HFFc6 (cell line): ENCODE measurements at regions not wholly inside any gene's neighbourhood (a gene's known extent, or its start where the extent isn't known, plus 50 kb on each side); places are given as distances from the start of the nearest gene placed in this dataset.
A peak's percentile ranks its signal among the peaks of the same experiment; 100 is the strongest.

Source experiments
- DNase-seq: peaks from one replicate; pipeline ENCODE4 v3.0.0-alpha.2; 2018
- H3K27ac Mint-ChIP-seq: 2 replicates; pipeline ENCODE4 v1.8.0; 2020; ENCODE audit warnings: mild to moderate bottlenecking, mixed read lengths
- H3K27me3 Mint-ChIP-seq: 2 replicates; pipeline ENCODE4 v1.8.0; 2021; ENCODE audit warnings: mild to moderate bottlenecking, moderate library complexity, mixed read lengths; ENCODE audit not compliant: insufficient read depth
- H3K36me3 Mint-ChIP-seq: 2 replicates; pipeline ENCODE4 v1.8.0; 2021; ENCODE audit warnings: low read depth, mixed read lengths
- H3K4me1 Mint-ChIP-seq: 2 replicates; pipeline ENCODE4 v1.8.0; 2020; ENCODE audit warnings: low read depth, mixed read lengths
- H3K4me3 Mint-ChIP-seq: 2 replicates; pipeline ENCODE4 v1.8.0; 2020; ENCODE audit warnings: mild to moderate bottlenecking, moderate library complexity, mixed read lengths
- H3K9me3 Mint-ChIP-seq: 2 replicates; pipeline ENCODE4 v1.8.0; 2020; ENCODE audit warnings: mild to moderate bottlenecking, mixed read lengths
- CTCF ChIP-seq: fragments of 200-600 bp; sonication (generic); IDR thresholded peaks from 2 replicates; pipeline ENCODE4 v1.5.0; 2021; ENCODE audit warnings: antibody characterized with exemption, mild to moderate bottlenecking

GRCh38 chr14:50012644-50013043 is 103.7 kb downstream of the VCPKMT start:
- peak overlapping the region; percentile 8 for H3K4me3 Mint-ChIP-seq
- TF ChIP-seq CTCF: no peak
- H3K36me3 Mint-ChIP-seq: no peaks in the 10 kb centered on the region
- H3K9me3 Mint-ChIP-seq: no peaks in the 10 kb centered on the region
- H3K27ac Mint-ChIP-seq: peak overlapping the region; percentile 78
- H3K27me3 Mint-ChIP-seq: no peaks in the 10 kb centered on the region; the same call in none of the 2 replicates
- peak; percentile 50 for DNase-seq
- peaks cover 51% of the 10 kb centered on the region for H3K4me1 Mint-ChIP-seq

DNA sequence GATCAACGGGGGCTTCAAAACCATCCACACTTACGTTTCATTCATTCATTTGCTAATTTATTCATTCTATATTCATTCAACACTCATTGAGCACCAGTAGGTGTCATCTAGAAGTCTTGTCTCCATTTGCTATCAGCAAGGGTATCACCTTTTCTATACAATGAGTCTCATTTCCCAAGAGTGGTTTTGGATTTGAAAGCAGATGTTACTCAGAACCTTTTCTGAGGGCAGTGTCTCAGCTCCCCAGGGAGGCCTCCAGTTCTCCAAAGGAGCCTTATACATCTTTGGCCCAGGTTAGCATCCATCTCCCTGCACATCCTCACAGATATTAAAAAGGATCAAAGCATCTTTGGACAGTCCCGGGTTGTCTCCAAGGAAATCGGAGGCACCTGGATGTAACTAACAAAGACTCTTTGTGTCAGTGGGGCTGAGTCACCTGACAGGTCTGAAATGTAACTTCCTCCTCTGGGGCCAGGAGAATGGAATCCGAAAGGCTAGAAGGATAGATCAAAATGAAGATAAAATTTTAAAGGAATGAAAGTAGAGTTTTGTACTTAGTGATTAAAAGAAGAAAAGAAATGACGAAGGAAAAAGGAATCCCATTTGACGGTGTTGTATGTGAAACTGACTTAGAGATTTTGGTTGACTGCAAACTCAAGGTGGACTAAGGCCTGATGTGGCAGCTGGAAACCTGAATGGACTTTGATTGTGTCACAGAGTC is 103.0 kb downstream of the VCPKMT start:
- 0 out of 2 replicates have a peak, but pooled peaks have one; percentile 11 for TF ChIP-seq CTCF
- Mint-ChIP-seq H3K36me3 (no peaks in the 10 kb centered on the region), H3K27me3 (no peaks in the 10 kb centered on the region; the same call in none of the 2 replicates), H3K4me1 (peaks cover 58% of the 10 kb centered on the region), H3K9me3 (no peaks in the 10 kb centered on the region), H3K27ac (peak overlapping the region; percentile 78), H3K4me3 (peak overlapping the region; percentile 44)
- peak; percentile 43 for DNase-seq

GRCh38 chr14:50013934-50014333 is 102.4 kb downstream of the VCPKMT start:
- no peak for TF ChIP-seq CTCF
- H3K4me3 Mint-ChIP-seq: peak overlapping the region; percentile 44
- H3K36me3 Mint-ChIP-seq: no peaks in the 10 kb centered on the region
- DNase-seq: no peak
- H3K27ac Mint-ChIP-seq: peak overlapping the region; percentile 78
- H3K4me1 Mint-ChIP-seq: peaks cover 59% of the 10 kb centered on the region
- H3K27me3 Mint-ChIP-seq: no peaks in the 10 kb centered on the region; the same call in none of the 2 replicates
- H3K9me3 Mint-ChIP-seq: no peaks in the 10 kb centered on the region

DNA sequence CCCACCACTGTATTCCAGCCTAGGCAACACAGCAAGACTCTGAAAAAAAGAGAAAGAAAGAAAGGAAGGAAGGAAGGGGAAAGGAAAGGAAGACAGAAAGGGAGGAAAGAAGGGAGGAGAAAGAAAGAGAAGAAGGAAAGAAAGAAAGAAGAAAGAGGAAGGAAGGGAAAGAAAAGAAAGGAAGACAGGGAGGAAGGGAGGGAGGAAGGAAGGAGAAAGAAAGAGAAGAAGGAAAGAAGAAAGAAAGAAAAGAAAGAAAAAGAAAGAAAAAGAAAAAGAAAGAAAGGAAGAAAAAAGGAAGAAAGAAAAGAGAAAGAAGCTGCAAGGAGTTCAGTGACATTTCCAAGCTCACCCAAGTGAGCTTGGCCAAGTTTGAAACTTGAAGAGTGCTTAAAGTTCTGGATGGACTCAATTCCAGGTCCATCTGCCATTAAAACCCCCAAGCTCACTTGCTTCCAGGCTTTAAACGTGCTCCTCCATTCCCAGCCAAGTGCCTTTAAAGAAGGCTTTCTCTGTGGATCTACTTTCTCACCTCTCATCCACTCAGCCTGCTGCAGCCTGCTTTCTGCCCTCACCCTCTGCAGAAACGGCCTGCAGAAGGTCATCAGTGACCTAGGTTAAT is 101.5 kb downstream of the VCPKMT start:
- no peaks in the 10 kb centered on the region; the same call in none of the 2 replicates for H3K27me3 Mint-ChIP-seq
- TF ChIP-seq CTCF: no peak
- peaks cover 61% of the 10 kb centered on the region for H3K4me1 Mint-ChIP-seq
- peaks cover 6% of the 10 kb centered on the region for H3K36me3 Mint-ChIP-seq
- no peak overlapping the region for H3K4me3 Mint-ChIP-seq
- peaks cover 5% of the 10 kb centered on the region for H3K9me3 Mint-ChIP-seq
- DNase-seq: no peak
- no peak overlapping the region; the same call in 1 of the 2 replicates for H3K27ac Mint-ChIP-seq

GRCh38 chr14:50015716-50016115 is 100.7 kb downstream of the VCPKMT start:
- Mint-ChIP-seq H3K36me3 (peaks cover 14% of the 10 kb centered on the region), H3K9me3 (peaks cover 13% of the 10 kb centered on the region), H3K4me3 (no peak overlapping the region), H3K27me3 (no peaks in the 10 kb centered on the region; the same call in none of the 2 replicates), H3K4me1 (peaks cover 57% of the 10 kb centered on the region), H3K27ac (no peak overlapping the region)
- TF ChIP-seq CTCF: no peak
- DNase-seq: no peak
